ENCODE measurements at regions not wholly inside any gene's neighbourhood (a gene's known extent, or its start where the extent isn't known, plus 50 kb on each side); places are given as distances from the start of the nearest gene placed in this dataset.

GRCh38 chr5:133890314-133890713, 78.1 kb downstream of the C5orf15 start:
- Mint-ChIP-seq H3K27ac (ENCODE audit: unreplicated experiment) (no peak overlapping the region), H3K4me1 (ENCODE audit: unreplicated experiment) (peaks cover 6% of the 10 kb centered on the region), H3K4me3 (ENCODE audit: unreplicated experiment) (no peak overlapping the region), H3K36me3 (ENCODE audit: low read depth, unreplicated experiment) (no peaks in the 10 kb centered on the region), H3K9me3 (ENCODE audit: unreplicated experiment) (no peaks in the 10 kb centered on the region), H3K27me3 (ENCODE audit: unreplicated experiment) (peaks cover 4% of the 10 kb centered on the region)
- no peak for TF ChIP-seq CTCF (IDR thresholded peaks at IDR 0.05; ENCODE audit: unreplicated experiment)
- no peak for DNase-seq (ENCODE audit: low spot score)

DNA sequence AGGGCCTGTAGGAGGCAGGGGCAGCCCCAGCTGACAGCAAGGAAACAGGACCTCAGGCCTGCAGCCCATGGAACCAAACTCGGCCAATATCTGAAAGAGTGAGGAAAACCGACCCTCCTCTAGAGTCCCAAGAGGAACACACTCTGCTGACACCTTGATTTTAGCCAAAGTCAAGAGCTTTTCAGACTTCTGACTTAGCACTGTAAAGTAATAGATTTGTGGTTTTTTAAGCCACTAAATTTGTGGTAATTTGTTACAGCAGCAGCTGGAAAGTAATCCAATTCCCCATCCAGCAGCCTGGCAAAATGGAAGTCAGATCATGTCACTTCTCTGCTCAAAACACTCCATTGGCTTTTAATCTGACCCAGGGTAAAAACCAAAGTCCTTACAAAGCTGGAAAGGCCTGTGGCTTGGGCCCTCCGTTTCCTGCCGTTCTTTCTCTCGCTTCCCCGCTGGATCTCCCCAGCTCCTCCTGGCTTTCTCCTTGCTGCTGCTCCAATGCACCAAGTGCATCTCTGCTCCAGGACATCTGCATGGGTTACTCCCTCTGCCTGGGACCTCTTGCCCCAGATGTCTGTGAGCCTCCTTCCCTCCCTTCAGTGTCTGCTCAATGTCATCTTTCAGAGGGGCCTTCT, 79.0 kb downstream of the C5orf15 start:
- no peak for TF ChIP-seq CTCF (IDR thresholded peaks at IDR 0.05; ENCODE audit: unreplicated experiment)
- Mint-ChIP-seq H3K36me3 (ENCODE audit: low read depth, unreplicated experiment) (no peaks in the 10 kb centered on the region), H3K4me3 (ENCODE audit: unreplicated experiment) (no peak overlapping the region), H3K4me1 (ENCODE audit: unreplicated experiment) (peaks cover 6% of the 10 kb centered on the region), H3K27me3 (ENCODE audit: unreplicated experiment) (peaks cover 4% of the 10 kb centered on the region), H3K9me3 (ENCODE audit: unreplicated experiment) (no peaks in the 10 kb centered on the region), H3K27ac (ENCODE audit: unreplicated experiment) (no peak overlapping the region)
- DNase-seq (ENCODE audit: low spot score) = no peak

DNA sequence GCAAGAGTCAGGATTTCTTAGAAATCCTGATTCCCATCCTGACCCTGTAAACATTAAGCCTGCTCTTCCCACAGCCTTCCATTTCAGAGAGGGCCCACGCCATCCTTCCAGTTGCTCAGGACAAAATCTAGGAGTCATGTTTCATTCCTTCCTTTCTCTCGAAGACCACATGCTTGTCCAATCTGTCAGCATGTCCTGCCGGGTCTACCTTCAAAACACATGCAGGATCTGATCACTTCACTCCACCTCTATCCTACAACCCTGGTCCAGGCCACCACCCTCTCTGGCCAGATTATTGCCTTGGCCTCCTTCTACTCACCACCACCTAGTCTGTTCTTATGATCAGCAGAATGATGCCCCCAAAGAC, 79.8 kb downstream of the C5orf15 start:
- H3K4me3 Mint-ChIP-seq (ENCODE audit: unreplicated experiment) = no peak overlapping the region
- no peaks in the 10 kb centered on the region for H3K36me3 Mint-ChIP-seq (ENCODE audit: low read depth, unreplicated experiment)
- no peaks in the 10 kb centered on the region for H3K9me3 Mint-ChIP-seq (ENCODE audit: unreplicated experiment)
- H3K4me1 Mint-ChIP-seq (ENCODE audit: unreplicated experiment) = peaks cover 6% of the 10 kb centered on the region
- H3K27ac Mint-ChIP-seq (ENCODE audit: unreplicated experiment) = no peak overlapping the region
- no peak for DNase-seq (ENCODE audit: low spot score)
- TF ChIP-seq CTCF (IDR thresholded peaks at IDR 0.05; ENCODE audit: unreplicated experiment) = no peak
- peaks cover 4% of the 10 kb centered on the region for H3K27me3 Mint-ChIP-seq (ENCODE audit: unreplicated experiment)

- Mint-ChIP-seq H3K27ac (ENCODE audit: unreplicated experiment) (no peak overlapping the region), H3K4me1 (ENCODE audit: unreplicated experiment) (peaks cover 11% of the 10 kb centered on the region), H3K4me3 (ENCODE audit: unreplicated experiment) (no peak overlapping the region), H3K27me3 (ENCODE audit: unreplicated experiment) (peaks cover 4% of the 10 kb centered on the region), H3K36me3 (ENCODE audit: low read depth, unreplicated experiment) (no peaks in the 10 kb centered on the region), H3K9me3 (ENCODE audit: unreplicated experiment) (no peaks in the 10 kb centered on the region)
- no peak for TF ChIP-seq CTCF (IDR thresholded peaks at IDR 0.05; ENCODE audit: unreplicated experiment)
- no peak for DNase-seq (ENCODE audit: low spot score)
Observed at GRCh38 chr5:133885566-133885965, 82.9 kb downstream of the C5orf15 start.

DNA sequence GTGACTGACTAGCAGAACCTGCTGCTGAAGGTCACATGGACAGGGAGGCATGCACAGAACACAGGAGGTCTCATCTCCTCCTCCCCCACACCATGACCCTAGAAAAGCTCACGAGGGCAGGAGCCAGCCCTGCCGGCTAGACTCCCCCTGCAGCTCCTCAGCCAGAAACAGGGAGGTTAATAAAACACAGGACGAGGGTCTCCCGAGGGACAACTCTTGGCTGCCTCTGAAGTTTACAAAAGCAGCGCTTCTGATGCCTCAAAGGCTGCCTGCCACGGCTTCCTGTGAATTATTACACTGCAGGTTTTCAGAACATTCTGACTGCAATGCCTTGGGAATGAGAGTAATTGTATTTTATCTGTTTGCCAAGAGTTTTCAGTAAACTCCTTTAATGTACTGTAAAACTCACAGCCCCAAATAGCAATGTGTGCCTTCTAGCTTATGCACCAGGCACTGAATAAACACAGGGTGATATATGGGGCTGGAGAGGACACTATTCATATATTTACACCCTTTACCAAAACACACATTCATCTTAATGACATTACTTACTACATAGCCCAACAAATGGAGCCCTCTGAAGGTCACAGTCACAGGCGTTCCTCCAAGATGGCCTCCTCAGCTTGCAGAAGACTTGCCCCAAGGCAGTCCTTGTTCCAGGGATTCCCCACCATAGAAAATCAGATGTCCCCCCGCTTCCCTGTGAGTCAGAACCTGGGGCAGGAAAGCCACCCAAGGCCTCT, 83.7 kb downstream of the C5orf15 start:
- Mint-ChIP-seq H3K4me3 (ENCODE audit: unreplicated experiment) (no peak overlapping the region), H3K9me3 (ENCODE audit: unreplicated experiment) (no peaks in the 10 kb centered on the region), H3K36me3 (ENCODE audit: low read depth, unreplicated experiment) (no peaks in the 10 kb centered on the region), H3K27ac (ENCODE audit: unreplicated experiment) (no peak overlapping the region), H3K4me1 (ENCODE audit: unreplicated experiment) (peaks cover 11% of the 10 kb centered on the region), H3K27me3 (ENCODE audit: unreplicated experiment) (peaks cover 4% of the 10 kb centered on the region)
- DNase-seq (ENCODE audit: low spot score) = no peak
- TF ChIP-seq CTCF (IDR thresholded peaks at IDR 0.05; ENCODE audit: unreplicated experiment) = no peak
